Hepatocyte (in vitro differentiated cells): ENCODE measurements at regions not wholly inside any gene's neighbourhood (a gene's known extent, or its start where the extent isn't known, plus 50 kb on each side); places are given as distances from the start of the nearest gene placed in this dataset.

Source experiments
- DNase-seq: peaks from one replicate; pipeline ENCODE4 v3.0.0-alpha.2; 2016; ENCODE audit warnings: low spot score
- H2AFZ ChIP-seq: fragments of 200-600 bp; sonication (generic); 2 replicates; pipeline ENCODE4 v1.6.0; 2016; ENCODE audit warnings: antibody characterized with exemption, mild to moderate bottlenecking
- H3K27ac ChIP-seq: fragments of 200-600 bp; sonication (generic); 2 replicates; pipeline ENCODE4 v1.5.1; 2016; ENCODE audit warnings: mild to moderate bottlenecking
- H3K27me3 ChIP-seq: fragments of 200-600 bp; sonication (generic); 2 replicates; pipeline ENCODE4 v1.6.1; 2016
- H3K36me3 ChIP-seq: fragments of 200-600 bp; sonication (generic); replicated peaks from 2 replicates; pipeline ENCODE4 v1.5.1; 2016; ENCODE audit warnings: low read depth; ENCODE audit not compliant: insufficient read depth
- H3K4me1 ChIP-seq: fragments of 200-600 bp; sonication (generic); 2 replicates; pipeline ENCODE4 v1.5.1; 2016; ENCODE audit warnings: mild to moderate bottlenecking, moderate library complexity; ENCODE audit not compliant: insufficient read depth
- H3K4me2 ChIP-seq: fragments of 200-600 bp; sonication (generic); 2 replicates; pipeline ENCODE4 v1.6.0; 2016
- H3K4me3 ChIP-seq: fragments of 200-600 bp; sonication (generic); 2 replicates; pipeline ENCODE4 v1.5.1; 2016; ENCODE audit warnings: mild to moderate bottlenecking
- H3K79me2 ChIP-seq: fragments of 200-600 bp; sonication (generic); 2 replicates; pipeline ENCODE4 v1.6.0; 2017; ENCODE audit warnings: mild to moderate bottlenecking
- H3K9me2 ChIP-seq: fragments of 200-600 bp; sonication (generic); replicated peaks from 2 replicates; pipeline ENCODE4 v1.6.0; 2017; ENCODE audit warnings: mild to moderate bottlenecking; ENCODE audit not compliant: insufficient read depth
- H3K9me3 ChIP-seq: fragments of 200-600 bp; sonication (generic); 2 replicates; pipeline ENCODE4 v1.5.1; 2016; ENCODE audit warnings: low read depth, mild to moderate bottlenecking
- H4K20me1 ChIP-seq: fragments of 200-600 bp; sonication (generic); 2 replicates; pipeline ENCODE4 v1.6.0; 2016; ENCODE audit warnings: mild to moderate bottlenecking; ENCODE audit not compliant: insufficient read depth, poor library complexity, severe bottlenecking
- CTCF ChIP-seq: fragments of 200-600 bp; sonication (generic); IDR thresholded peaks from 2 replicates; pipeline ENCODE4 v1.5.1; 2016; ENCODE audit warnings: antibody characterized with exemption, mild to moderate bottlenecking; ENCODE audit not compliant: poor library complexity
- EZH2 ChIP-seq: fragments of 200-600 bp; sonication (generic); IDR thresholded peaks from 2 replicates; pipeline ENCODE4 v1.6.1; 2016; ENCODE audit warnings: antibody characterized with exemption, mild to moderate bottlenecking, borderline replicate concordance
- EZH2phosphoT487 ChIP-seq: fragments of 200-600 bp; sonication (generic); IDR thresholded peaks from one replicate; pipeline ENCODE4 v1.6.1; 2018; ENCODE audit warnings: antibody characterized with exemption, mild to moderate bottlenecking, low read depth, moderate library complexity; ENCODE audit not compliant: unreplicated experiment, severe bottlenecking
- WGBS: methylation state at CpG from one replicate; pipeline ENCODE4 v1.1.6; 2016; ENCODE audit warnings: low lambda C conversion rate; ENCODE audit errors: missing lambda C conversion rate; 5-methylcytosine and 5-hydroxymethylcytosine counted together

- Histone ChIP-seq H3K27ac (no peak overlapping the region), H3K4me1 (no peaks in the 10 kb centered on the region), H2AFZ (no peak overlapping the region), H4K20me1 (no peaks in the 10 kb centered on the region), H3K79me2 (no peaks in the 10 kb centered on the region), H3K4me2 (no peak overlapping the region), H3K27me3 (no peaks in the 10 kb centered on the region), H3K4me3 (no peak overlapping the region), H3K9me3 (no peaks in the 10 kb centered on the region), H3K9me2 (no peaks in the 10 kb centered on the region), H3K36me3 (no peaks in the 10 kb centered on the region)
- TF ChIP-seq EZH2phosphoT487 = no peak
- TF ChIP-seq EZH2 = no peak
- TF ChIP-seq CTCF = no peak
- no peak for DNase-seq
- 56% methylated on average over 5 of the region's 5 CpGs for WGBS
Observed at GRCh38 chr11:42329929-42330565, 870.6 kb upstream of the LRRC4C start.

GRCh38 chr11:42337786-42338455 is 878.5 kb upstream of the LRRC4C start:
- no peak for DNase-seq
- no peak overlapping the region for H2AFZ ChIP-seq
- no peaks in the 10 kb centered on the region for H4K20me1 ChIP-seq
- no peaks in the 10 kb centered on the region for H3K27me3 ChIP-seq
- WGBS = 80% methylated on average over 4 of the region's 4 CpGs
- H3K4me1 ChIP-seq = no peaks in the 10 kb centered on the region
- H3K36me3 ChIP-seq = no peaks in the 10 kb centered on the region
- H3K9me2 ChIP-seq = no peaks in the 10 kb centered on the region
- H3K9me3 ChIP-seq = no peaks in the 10 kb centered on the region
- H3K79me2 ChIP-seq = no peaks in the 10 kb centered on the region
- TF ChIP-seq CTCF (no peak), EZH2 (no peak), EZH2phosphoT487 (no peak)
- H3K4me3 ChIP-seq = no peak overlapping the region
- no peak overlapping the region for H3K4me2 ChIP-seq
- H3K27ac ChIP-seq = no peak overlapping the region

- no peaks in the 10 kb centered on the region for H3K9me2 ChIP-seq
- no peaks in the 10 kb centered on the region for H3K79me2 ChIP-seq
- no peak overlapping the region for H2AFZ ChIP-seq
- no peaks in the 10 kb centered on the region for H4K20me1 ChIP-seq
- no peak overlapping the region for H3K4me2 ChIP-seq
- H3K27me3 ChIP-seq = no peaks in the 10 kb centered on the region
- no peaks in the 10 kb centered on the region for H3K9me3 ChIP-seq
- 96% methylated on average over 25 of the region's 25 CpGs for WGBS
- no peak overlapping the region for H3K4me3 ChIP-seq
- no peak overlapping the region for H3K27ac ChIP-seq
- DNase-seq = no peak
- H3K36me3 ChIP-seq = no peaks in the 10 kb centered on the region
- H3K4me1 ChIP-seq = no peaks in the 10 kb centered on the region
- TF ChIP-seq CTCF (no peak), EZH2phosphoT487 (no peak), EZH2 (no peak)
Observed at GRCh38 chr11:42344204-42344792, 884.8 kb upstream of the LRRC4C start.
